ENCODE measurements at regions not wholly inside any gene's neighbourhood (a gene's known extent, or its start where the extent isn't known, plus 50 kb on each side); places are given as distances from the start of the nearest gene placed in this dataset.

DNA sequence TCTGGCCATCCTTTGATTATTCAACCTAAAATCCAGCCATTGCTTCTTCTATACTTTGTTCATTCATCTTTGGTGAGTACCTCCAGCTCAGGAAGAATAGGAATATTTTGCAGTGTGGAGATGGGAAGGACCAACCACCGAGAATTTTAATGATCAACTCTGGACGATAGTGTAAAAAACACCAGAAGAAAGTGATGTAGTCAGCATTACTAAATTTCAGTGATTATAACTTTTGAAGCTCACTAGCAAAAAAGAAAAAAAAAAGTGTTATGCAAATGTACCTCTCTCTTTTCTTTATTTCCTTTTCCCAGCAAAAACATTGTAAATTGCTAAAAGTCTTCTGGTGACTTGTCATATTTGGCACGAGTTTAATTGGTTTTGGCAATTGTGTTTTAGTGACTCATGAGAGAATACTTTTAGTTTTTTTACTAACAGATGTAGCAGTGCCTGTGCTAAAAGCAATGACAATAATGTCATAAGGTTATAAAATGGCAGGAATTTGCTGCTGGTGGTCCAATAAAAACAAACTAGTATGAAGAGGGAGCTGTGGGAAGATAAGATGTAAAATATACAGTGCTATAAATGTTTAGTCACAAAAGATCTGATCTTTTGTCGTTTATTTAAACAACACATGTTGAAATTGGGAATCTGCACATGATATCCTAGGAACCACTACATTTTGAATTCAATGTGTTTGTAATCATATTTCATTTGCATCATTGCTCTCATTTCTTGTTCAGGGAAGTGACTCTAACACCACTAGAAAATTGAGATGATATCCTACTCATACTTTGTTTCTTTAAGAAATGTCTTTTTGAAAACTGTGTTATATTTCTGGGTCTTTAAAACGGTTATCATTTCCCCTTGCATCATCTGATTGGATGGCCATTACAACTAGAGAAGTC lies 81.3 kb upstream of the ERCC6L2 start (continued):
- TF ChIP-seq MAFK (conservative IDR thresholded peaks at IDR 0.05 in 1 of 2, IDR thresholded peaks at IDR 0.05 in 1 of 2; ENCODE audit: low read length in 2 of 2) (peak in 1 of 2 experiments; percentile 63; a peak in 3 of 4 replicates), MAFF (IDR thresholded peaks at IDR 0.05; ENCODE audit: low read depth, low read length) (peak; percentile 36; the same call in 1 of the 2 replicates), ZNF44 (CRISPR knock-in tag; IDR thresholded peaks at IDR 0.05) (no peak), HHEX (CRISPR knock-in tag; IDR thresholded peaks at IDR 0.05) (no peak), ZSCAN31 (CRISPR knock-in tag; IDR thresholded peaks at IDR 0.05; ENCODE audit: low read depth) (no peak), ZNF552 (CRISPR knock-in tag; IDR thresholded peaks at IDR 0.05; ENCODE audit: borderline replicate concordance) (no peak), ZNF773 (CRISPR knock-in tag; IDR thresholded peaks at IDR 0.05; ENCODE audit: borderline replicate concordance) (no peak), HDAC6 (IDR thresholded peaks at IDR 0.05; ENCODE audit: low read depth, low read length) (no peak), ZNF615 (CRISPR knock-in tag; IDR thresholded peaks at IDR 0.05; ENCODE audit: borderline replicate concordance) (no peak), ELF4 (CRISPR knock-in tag; IDR thresholded peaks at IDR 0.05; ENCODE audit: borderline replicate concordance) (no peak), HOXA9 (CRISPR knock-in tag; IDR thresholded peaks at IDR 0.05; ENCODE audit: borderline replicate concordance) (no peak)
- TF ChIP-seq, protein P1, sequence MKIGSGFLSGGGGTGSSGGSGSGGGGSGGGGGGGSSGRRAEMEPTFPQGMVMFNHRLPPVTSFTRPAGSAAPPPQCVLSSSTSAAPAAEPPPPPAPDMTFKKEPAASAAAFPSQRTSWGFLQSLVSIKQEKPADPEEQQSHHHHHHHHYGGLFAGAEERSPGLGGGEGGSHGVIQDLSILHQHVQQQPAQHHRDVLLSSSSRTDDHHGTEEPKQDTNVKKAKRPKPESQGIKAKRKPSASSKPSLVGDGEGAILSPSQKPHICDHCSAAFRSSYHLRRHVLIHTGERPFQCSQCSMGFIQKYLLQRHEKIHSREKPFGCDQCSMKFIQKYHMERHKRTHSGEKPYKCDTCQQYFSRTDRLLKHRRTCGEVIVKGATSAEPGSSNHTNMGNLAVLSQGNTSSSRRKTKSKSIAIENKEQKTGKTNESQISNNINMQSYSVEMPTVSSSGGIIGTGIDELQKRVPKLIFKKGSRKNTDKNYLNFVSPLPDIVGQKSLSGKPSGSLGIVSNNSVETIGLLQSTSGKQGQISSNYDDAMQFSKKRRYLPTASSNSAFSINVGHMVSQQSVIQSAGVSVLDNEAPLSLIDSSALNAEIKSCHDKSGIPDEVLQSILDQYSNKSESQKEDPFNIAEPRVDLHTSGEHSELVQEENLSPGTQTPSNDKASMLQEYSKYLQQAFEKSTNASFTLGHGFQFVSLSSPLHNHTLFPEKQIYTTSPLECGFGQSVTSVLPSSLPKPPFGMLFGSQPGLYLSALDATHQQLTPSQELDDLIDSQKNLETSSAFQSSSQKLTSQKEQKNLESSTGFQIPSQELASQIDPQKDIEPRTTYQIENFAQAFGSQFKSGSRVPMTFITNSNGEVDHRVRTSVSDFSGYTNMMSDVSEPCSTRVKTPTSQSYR (CRISPR knock-in tag; IDR thresholded peaks at IDR 0.05; ENCODE audit: borderline replicate concordance), result no peak

Measured in HepG2 (cell line).